NCI-H226 (cell line): ENCODE measurements at regions not wholly inside any gene's neighbourhood (a gene's known extent, or its start where the extent isn't known, plus 50 kb on each side); places are given as distances from the start of the nearest gene placed in this dataset.
A peak's percentile ranks its signal among the peaks of the same experiment; 100 is the strongest.
"Not testable (repeated sequence)": the region's sequence is repeated elsewhere in the genome, so short reads cannot be mapped to it uniquely, and the experiment has no call there.

Experiments
- DNase-seq: peaks from one replicate; pipeline ENCODE4 v3.0.0-alpha.2; 2015

DNA sequence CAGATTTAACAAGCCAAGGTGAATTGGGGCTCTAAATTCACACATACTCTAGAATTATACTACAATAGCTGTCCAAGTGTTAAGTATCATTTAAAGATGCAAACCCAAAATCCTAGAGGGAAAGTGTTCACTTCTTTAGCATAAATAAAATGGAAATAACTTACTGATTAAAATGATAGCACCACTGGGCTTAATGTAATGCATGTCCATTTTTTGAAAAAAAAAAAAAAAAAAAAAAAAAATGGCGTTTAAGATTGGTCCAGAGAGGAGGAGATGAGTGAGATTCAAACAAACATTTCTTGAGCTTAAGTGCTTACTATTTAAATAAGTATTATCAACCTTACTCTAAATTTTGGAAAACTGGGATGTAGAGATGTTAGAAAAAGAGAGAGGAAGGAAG, 251.5 kb upstream of the CWC22 start:
- DNase-seq: no peak

GRCh38 chr2:180258041-180258537, 251.0 kb upstream of the CWC22 start:
- DNase-seq: no peak

DNA sequence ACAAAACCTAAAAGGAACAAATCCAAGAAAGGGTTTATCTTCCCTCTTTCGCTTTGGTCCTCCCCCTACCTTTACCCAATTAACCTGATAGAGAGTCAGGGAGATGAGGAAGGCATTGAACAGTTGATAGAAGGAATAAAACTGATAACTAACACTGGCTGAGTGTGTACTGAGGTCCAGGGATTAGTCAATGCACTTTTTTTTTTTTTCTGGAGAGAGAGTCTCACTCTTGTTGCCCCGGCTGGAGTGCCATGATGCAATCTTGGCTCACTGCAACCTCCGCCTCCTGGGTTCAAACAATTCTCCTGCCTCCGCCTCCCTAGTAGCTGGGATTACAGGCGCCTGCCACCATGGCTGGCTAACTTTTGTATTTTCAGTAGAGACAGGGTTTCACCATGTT, 250.2 kb upstream of the CWC22 start:
- DNase-seq: no peak

DNA sequence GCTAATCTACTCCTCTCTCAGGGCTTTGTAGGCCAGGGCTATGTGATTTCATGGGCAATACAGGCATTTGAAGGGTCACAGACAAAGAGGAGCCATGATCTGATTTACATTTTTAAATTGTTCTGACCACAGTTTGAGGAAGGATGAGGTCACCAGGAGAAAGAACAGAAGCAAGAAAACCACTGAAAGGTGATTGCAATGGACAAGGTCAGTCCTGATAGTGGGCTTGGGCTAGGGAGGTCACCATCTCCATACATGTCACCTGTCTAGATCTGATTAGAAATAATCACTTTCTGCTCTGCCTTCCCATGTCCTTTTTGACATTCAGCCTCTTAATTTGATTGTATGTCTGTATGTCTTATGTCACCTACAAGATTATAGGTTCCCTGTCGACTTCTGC, 248.9 kb upstream of the CWC22 start:
- DNase-seq: no peak

GRCh38 chr2:180254872-180255271, 247.8 kb upstream of the CWC22 start:
- DNase-seq: no peak

GRCh38 chr2:180247658-180248057, 240.6 kb upstream of the CWC22 start:
- no peak for DNase-seq

DNA sequence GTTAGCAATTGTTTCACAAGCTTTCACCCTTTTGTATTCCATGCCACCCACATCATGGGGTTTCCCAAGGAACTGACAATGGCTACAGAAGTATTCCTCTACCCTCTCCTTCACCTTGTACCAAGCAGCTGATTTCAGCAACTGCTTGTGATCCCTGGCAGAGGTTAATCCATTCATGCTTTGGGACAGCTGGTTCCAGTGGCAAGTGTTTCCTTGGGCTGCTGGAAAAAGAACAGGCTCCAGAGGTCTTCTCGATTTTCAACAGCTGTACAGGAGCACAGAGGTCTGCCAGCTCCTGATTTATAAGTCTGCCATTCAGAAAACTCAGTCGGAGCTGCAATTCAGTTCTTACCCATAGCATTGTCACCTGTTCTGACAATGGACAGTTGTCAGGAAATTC, 239.2 kb upstream of the CWC22 start:
- DNase-seq: no peak

GRCh38 chr2:180240774-180241173, 233.7 kb upstream of the CWC22 start:
- DNase-seq: no peak

DNA sequence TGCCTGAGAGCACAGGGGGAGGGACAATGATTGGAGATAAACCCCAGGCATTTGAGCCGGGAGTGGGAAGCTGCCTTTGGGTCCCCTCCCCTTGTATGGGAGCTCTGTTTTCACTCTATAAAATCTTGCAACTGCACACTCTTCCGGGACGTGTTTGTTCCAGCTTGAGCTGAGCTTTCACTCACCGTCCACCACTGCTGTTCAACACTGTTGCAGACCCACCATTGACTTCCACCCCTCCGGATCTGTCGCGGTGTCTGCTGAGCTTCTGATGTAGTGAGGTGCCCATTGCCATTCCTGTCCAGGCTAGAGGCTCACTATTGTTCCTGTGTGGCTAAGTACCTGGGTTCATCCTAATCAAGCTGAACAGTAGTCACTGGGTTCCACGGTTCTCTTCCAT, 231.6 kb upstream of the CWC22 start:
- DNase-seq: no peak

- DNase-seq: not testable (repeated sequence)
Measured at GRCh38 chr2:180236061-180236460, 229.0 kb upstream of the CWC22 start.

DNA sequence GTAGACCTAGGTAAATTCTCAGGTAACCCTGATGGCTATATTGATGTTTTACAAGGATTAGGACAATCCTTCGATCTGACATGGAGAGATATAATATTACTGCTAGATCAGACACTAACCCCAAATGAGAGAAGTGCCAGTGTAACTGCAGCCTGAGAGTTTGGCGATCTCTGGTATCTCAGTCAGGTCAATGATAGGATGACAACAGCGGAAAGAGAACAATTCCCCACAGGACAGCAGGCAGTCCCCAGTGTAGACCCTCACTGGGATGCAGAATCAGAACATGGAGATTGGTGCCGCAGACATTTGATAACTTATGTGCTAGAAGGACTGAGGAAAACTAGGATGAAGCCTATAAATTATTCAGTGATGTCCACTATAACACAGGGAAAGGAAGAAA, 228.4 kb upstream of the CWC22 start:
- not testable (repeated sequence) for DNase-seq

DNA sequence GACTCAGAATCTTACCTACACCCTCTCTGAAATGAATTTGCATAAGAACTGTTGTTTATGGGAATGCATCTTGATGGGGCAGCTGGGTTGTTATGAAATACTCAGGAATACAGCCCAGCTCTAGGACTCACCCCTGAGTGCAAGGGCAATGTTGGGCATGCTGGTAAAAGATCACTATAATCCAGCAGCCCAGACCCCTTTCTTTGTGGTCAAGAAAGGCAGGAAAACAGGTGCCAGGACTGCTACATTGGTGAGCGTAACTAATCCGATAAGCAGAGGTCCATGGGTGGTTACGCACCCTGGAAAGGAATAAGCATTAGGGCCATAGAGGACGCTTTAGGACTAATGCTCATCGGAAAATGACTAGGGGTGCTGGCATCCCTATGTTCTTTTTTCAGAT, 227.9 kb upstream of the CWC22 start:
- DNase-seq: not testable (repeated sequence)

- no peak for DNase-seq
Measured at GRCh38 chr2:180231015-180231414, 223.9 kb upstream of the CWC22 start.

GRCh38 chr2:180227461-180227860, 220.4 kb upstream of the CWC22 start:
- no peak for DNase-seq

GRCh38 chr2:180225118-180225517, 218.0 kb upstream of the CWC22 start:
- DNase-seq: no peak

- DNase-seq: peak; percentile 22
Measured at GRCh38 chr2:180222644-180223043, 215.5 kb upstream of the CWC22 start.

GRCh38 chr2:180219491-180219890, 212.4 kb upstream of the CWC22 start:
- DNase-seq: no peak

GRCh38 chr2:180208841-180209240, 201.7 kb upstream of the CWC22 start:
- peak; percentile 53 for DNase-seq

DNA sequence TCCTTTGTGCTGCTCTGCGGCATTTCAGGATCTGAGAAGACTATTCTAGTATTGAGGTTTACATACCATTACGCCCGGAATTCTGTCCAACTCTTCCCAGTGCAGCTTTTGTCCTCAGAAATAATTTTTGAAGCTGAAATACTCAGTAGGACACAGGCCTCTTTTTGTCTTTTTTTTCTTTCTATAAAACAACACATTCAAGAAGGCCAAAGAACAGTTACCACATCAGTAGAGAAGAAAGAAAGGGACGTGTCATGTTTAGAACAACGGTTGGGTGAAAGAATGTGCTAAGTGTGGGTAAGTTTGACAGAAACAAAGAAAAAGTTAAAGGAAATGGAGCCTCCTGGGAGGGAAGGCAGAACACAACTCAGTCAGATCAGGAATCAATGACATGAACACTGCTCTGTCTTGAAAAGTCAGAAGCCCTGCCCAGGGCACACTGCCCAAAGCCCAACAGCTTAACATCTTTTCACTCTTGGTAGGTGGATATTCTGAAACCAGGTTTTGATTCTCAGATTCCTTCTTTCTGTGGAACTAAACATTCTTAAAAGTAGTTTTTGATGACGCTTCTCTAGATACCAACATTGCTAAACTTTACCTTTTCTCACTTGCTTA, 198.6 kb upstream of the CWC22 start:
- no peak for DNase-seq

DNA sequence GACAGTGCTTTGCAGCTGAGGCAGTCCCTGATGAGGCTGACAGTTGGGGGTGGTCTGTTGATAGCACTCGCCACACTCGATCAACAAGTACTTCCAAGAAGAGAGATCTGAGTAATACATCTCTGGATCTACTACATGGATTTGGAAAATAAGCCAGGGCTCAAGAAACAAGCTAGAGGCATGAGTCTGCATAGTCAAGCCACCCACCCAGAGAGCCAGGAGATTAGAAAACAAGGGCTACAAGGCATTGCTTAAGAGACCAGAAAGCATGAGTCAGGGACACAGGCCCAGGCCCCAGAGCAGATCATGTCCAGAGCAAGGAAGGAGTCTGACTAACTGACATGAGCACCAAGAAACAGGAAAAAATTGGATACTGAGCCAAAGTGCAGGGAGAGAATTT, 196.9 kb upstream of the CWC22 start:
- DNase-seq: peak; percentile 63

- no peak for DNase-seq
Measured at GRCh38 chr2:180202467-180202951, 195.4 kb upstream of the CWC22 start.

DNA sequence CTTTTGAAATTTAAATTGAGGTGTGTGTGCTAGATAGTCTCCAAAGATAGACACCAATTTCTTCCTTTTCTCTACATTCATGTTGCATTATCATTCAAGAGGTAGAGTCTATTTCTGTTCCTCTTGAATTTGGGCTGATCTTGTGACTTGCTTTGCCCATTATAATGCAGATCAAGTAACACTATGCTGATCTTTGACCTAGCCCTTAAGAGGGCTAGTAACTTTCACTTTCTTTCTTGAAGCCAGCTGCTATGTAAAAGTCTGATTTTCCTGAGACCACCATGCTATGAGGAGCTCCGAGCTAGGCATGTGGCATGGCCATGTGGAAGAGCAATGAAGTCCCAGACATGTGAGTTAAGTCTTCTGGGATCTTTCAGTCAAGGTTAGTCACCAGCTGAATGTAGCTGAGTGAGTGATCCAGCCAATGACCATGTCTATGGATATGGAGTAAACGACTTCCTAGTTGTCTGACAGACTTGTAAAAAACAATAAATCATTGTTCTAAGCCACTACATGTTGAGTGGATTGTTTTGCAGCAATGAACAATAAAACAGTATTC, 189.4 kb upstream of the CWC22 start:
- DNase-seq: no peak

GRCh38 chr2:180195847-180196246, 188.8 kb upstream of the CWC22 start:
- DNase-seq: no peak

- no peak for DNase-seq
Measured at GRCh38 chr2:180191432-180192124, 184.5 kb upstream of the CWC22 start.
